HCT116 (cell line): ENCODE measurements at regions not wholly inside any gene's neighbourhood (a gene's known extent, or its start where the extent isn't known, plus 50 kb on each side); places are given as distances from the start of the nearest gene placed in this dataset.

Experiments
- ATAC-seq: fragments of 200-7000 bp; cut with Tn5 transposase; 2 replicates; pipeline ENCODE4 v1.9.1; 2020; ENCODE audit warnings: mild to moderate bottlenecking, moderate library complexity
- BruUV-seq: library from RNA; stranded (reverse); fragments of 400-500 nt; replicated peaks from 2 replicates; lab custom pipeline; 2021; lab: Mats Ljungman, UMichigan
- CTCF ChIA-PET: fragments of 300-600 bp; sonication (Branson Sonifier 250); formaldehyde crosslinking; loops from one replicate; lab custom pipeline; 2021; ENCODE audit warnings: antibody characterized with exemption; lab: Charles Lee
- POLR2A ChIA-PET: fragments of 300-600, 350-600 bp; sonication (Branson Sonifier 250); formaldehyde crosslinking; loops from one replicate; lab custom pipeline; 2021; ENCODE audit warnings: antibody characterized with exemption; lab: Charles Lee
- RAD21 ChIA-PET, 2 experiments: fragments of 300-600 bp; sonication (Branson Sonifier 250); formaldehyde crosslinking; loops; one replicate each; lab custom pipeline; 2023; ENCODE audit warnings: low total read pairs in 2 of 2; ENCODE audit not compliant: uncharacterized antibody in 2 of 2, unreplicated experiment in 2 of 2, low non-redundant PET in 1 of 2; lab: Charles Lee
- DNase-seq: peaks from one replicate; pipeline ENCODE4 v3.0.0-alpha.2; 2010; ENCODE audit warnings: low read depth, low spot score
- H2AFZ ChIP-seq: fragments of 200-600 bp; shearing (Covaris generic), sonication (generic); 2 replicates; pipeline ENCODE4 v1.6.1; 2017; ENCODE audit warnings: low read depth, mixed run types, mixed read lengths, antibody characterized with exemption, low read length; ENCODE audit not compliant: poor library complexity, severe bottlenecking
- H3K27ac ChIP-seq: 2 replicates; pipeline ENCODE4 v1.5.1; 2012; ENCODE audit warnings: low read depth, low read length
- H3K27me3 ChIP-seq: fragments of 200-600 bp; sonication (generic); 2 replicates; pipeline ENCODE4 v1.6.1; 2016; ENCODE audit warnings: mixed run types, low read length, mixed read lengths; ENCODE audit not compliant: insufficient read depth
- H3K36me3 ChIP-seq, 2 experiments: fragments of 200-500 bp in 1 of 2; fragments of 200-600 bp in 1 of 2; sonication (Bioruptor generic) in 1 of 2; sonication (generic) in 1 of 2; 2 replicates each; pipeline versions ENCODE4 v1.5.1 to v1.6.1; 2014 to 2016; ENCODE audit warnings: low read length in 2 of 2, inconsistent platforms in 1 of 2, mixed read lengths in 1 of 2, mixed run types in 1 of 2; ENCODE audit not compliant: insufficient read depth in 2 of 2, control insufficient read depth in 1 of 2
- H3K4me1 ChIP-seq, 2 experiments: fragments of 200-600 bp in 1 of 2; sonication (generic) in 1 of 2; 2 replicates each; pipeline versions ENCODE4 v1.5.1 to v1.6.1; 2012 to 2017; ENCODE audit warnings: low read length in 2 of 2, inconsistent platforms in 1 of 2, mild to moderate bottlenecking in 1 of 2, mixed read lengths in 1 of 2, mixed run types in 1 of 2, moderate library complexity in 1 of 2; ENCODE audit not compliant: insufficient read depth in 2 of 2, control insufficient read depth in 1 of 2
- H3K4me2 ChIP-seq: fragments of 200-600 bp; sonication (generic); 2 replicates; pipeline ENCODE4 v1.6.1; 2017; ENCODE audit warnings: mixed run types, low read length, mixed read lengths
- H3K4me3 ChIP-seq, 2 experiments: fragments of 200-600 bp in 1 of 2; sonication (generic) in 1 of 2; replicated peaks in 1 of 2; 2 replicates each; pipeline ENCODE4 v1.5.1; 2011 to 2016; ENCODE audit warnings: low read length in 2 of 2, control low read depth in 1 of 2, low read depth in 1 of 2, mild to moderate bottlenecking in 1 of 2, mixed read lengths in 1 of 2, mixed run types in 1 of 2
- H3K79me2 ChIP-seq: fragments of 200-600 bp; sonication (generic); 2 replicates; pipeline ENCODE4 v1.6.1; 2017; ENCODE audit warnings: mild to moderate bottlenecking, mixed run types, low read length, moderate library complexity, mixed read lengths; ENCODE audit not compliant: insufficient read depth
- H3K9ac ChIP-seq: fragments of 200-600 bp; sonication (generic); 2 replicates; pipeline ENCODE4 v1.6.1; 2016; ENCODE audit warnings: low read length, mixed read lengths
- H3K9me2 ChIP-seq: fragments of 200-600 bp; sonication (generic), shearing (Covaris generic); 2 replicates; pipeline ENCODE4 v1.6.1; 2017; ENCODE audit warnings: mixed run types, mild to moderate bottlenecking, moderate library complexity; ENCODE audit not compliant: insufficient read depth
- H3K9me3 ChIP-seq, 2 experiments: fragments of 200-500 bp in 1 of 2; fragments of 200-600 bp in 1 of 2; sonication (Bioruptor generic) in 1 of 2; sonication (generic) in 1 of 2; 2 replicates each; pipeline ENCODE4 v1.6.1; 2014 to 2017; ENCODE audit warnings: low read length in 2 of 2, mixed read lengths in 2 of 2, inconsistent platforms in 1 of 2, low read depth in 1 of 2, mild to moderate bottlenecking in 1 of 2, mixed run types in 1 of 2, moderate library complexity in 1 of 2; ENCODE audit not compliant: control insufficient read depth in 1 of 2, insufficient read depth in 1 of 2
- H4K20me1 ChIP-seq: fragments of 200-600 bp; sonication (generic), shearing (Covaris generic); 2 replicates; pipeline ENCODE4 v1.6.1; 2017; ENCODE audit warnings: mixed run types, mild to moderate bottlenecking, moderate library complexity; ENCODE audit not compliant: insufficient read depth
- FOSL1 ChIP-seq: IDR thresholded peaks from 2 replicates; pipeline ENCODE4 v1.6.1; 2012; ENCODE audit warnings: low read depth
- POLR2A ChIP-seq: IDR thresholded peaks from 2 replicates; pipeline ENCODE4 v1.7.0; 2011; ENCODE audit warnings: borderline replicate concordance; ENCODE audit not compliant: insufficient read depth, insufficient read length; ENCODE audit errors: extremely low read depth
- POLR2AphosphoS5 ChIP-seq: IDR thresholded peaks from 2 replicates; pipeline ENCODE4 v1.6.1; 2011; ENCODE audit warnings: mild to moderate bottlenecking, low read depth, low read length, moderate library complexity
- SIN3A ChIP-seq: IDR thresholded peaks from 2 replicates; pipeline ENCODE4 v1.6.1; 2012; ENCODE audit warnings: low read depth
- SP1 ChIP-seq: IDR thresholded peaks from 2 replicates; pipeline ENCODE4 v1.6.1; 2012; ENCODE audit warnings: low read depth
- SRF ChIP-seq: IDR thresholded peaks from 2 replicates; pipeline ENCODE4 v1.6.1; 2012; ENCODE audit warnings: low read depth
- TCF7L2 ChIP-seq: IDR thresholded peaks from 2 replicates; pipeline ENCODE4 v1.7.0; 2011; ENCODE audit warnings: borderline replicate concordance, inconsistent platforms; ENCODE audit not compliant: insufficient read depth, insufficient read length; ENCODE audit errors: extremely low read depth
- ZNF274 ChIP-seq: fragments of 200-500 bp; sonication (Bioruptor generic); IDR thresholded peaks from 2 replicates; pipeline ENCODE4 v1.6.1; 2014; ENCODE audit warnings: mild to moderate bottlenecking, low read depth, low read length, inconsistent platforms
- intact Hi-C: fragments of 100-400 bp; cut with micrococcal nuclease; formaldehyde crosslinking; loops from 2 replicates; pipeline ENCODE4 v1.10.0; 2022
- TF ChIP-seq, protein P1 (sequence below): IDR thresholded peaks from 2 replicates; pipeline ENCODE4 v1.6.1; 2011; ENCODE audit warnings: mild to moderate bottlenecking, low read length, moderate library complexity; ENCODE audit not compliant: insufficient replicate concordance; ENCODE audit errors: extremely low read depth
- TF ChIP-seq, protein P2 (sequence below): IDR thresholded peaks from 2 replicates; pipeline ENCODE4 v1.6.1; 2012

DNA sequence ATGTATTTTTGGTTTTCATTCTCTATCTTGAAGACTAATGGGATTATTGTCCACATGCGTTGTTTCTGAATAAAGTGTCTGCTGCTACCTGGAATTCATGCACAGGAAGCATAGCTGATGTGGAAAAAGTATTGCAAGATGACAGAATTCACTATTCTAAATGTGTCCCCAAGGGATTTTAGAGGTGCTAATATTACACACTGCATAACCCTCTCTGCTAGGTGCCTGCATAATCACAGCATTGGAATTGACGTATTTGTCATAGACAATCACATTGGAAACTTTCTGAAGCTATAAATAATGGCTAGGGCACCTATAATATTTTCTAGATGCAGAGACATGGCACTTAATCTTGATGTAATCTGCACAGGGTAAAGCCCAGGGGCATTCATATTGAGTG is 496.1 kb downstream of the JRKL start:
- Histone ChIP-seq H3K9me3 (peaks cover 6 to 9% of the 10 kb centered on the region in 2 experiments; a peak in 2 of 4 replicates), H3K27me3 (no peaks in the 10 kb centered on the region), H3K4me2 (no peak overlapping the region), H2AFZ (no peak overlapping the region), H3K27ac (no peak overlapping the region), H4K20me1 (no peaks in the 10 kb centered on the region), H3K9ac (no peak overlapping the region), H3K9me2 (no peaks in the 10 kb centered on the region), H3K79me2 (no peaks in the 10 kb centered on the region), H3K4me3 (no peak overlapping the region), H3K4me1 (no peaks in the 10 kb centered on the region), H3K36me3 (no peaks in the 10 kb centered on the region)
- ChIA-PET POLR2A (no interaction called here), RAD21 (no interaction called here), CTCF (no interaction called here)
- TF ChIP-seq SIN3A = no peak
- TF ChIP-seq SP1 = no peak
- TF ChIP-seq SRF = no peak
- TF ChIP-seq, protein P1, sequence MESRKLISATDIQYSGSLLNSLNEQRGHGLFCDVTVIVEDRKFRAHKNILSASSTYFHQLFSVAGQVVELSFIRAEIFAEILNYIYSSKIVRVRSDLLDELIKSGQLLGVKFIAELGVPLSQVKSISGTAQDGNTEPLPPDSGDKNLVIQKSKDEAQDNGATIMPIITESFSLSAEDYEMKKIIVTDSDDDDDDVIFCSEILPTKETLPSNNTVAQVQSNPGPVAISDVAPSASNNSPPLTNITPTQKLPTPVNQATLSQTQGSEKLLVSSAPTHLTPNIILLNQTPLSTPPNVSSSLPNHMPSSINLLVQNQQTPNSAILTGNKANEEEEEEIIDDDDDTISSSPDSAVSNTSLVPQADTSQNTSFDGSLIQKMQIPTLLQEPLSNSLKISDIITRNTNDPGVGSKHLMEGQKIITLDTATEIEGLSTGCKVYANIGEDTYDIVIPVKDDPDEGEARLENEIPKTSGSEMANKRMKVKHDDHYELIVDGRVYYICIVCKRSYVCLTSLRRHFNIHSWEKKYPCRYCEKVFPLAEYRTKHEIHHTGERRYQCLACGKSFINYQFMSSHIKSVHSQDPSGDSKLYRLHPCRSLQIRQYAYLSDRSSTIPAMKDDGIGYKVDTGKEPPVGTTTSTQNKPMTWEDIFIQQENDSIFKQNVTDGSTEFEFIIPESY = no peak
- no peak for TF ChIP-seq POLR2A
- no peak for TF ChIP-seq TCF7L2
- no peak for TF ChIP-seq ZNF274
- no peak for TF ChIP-seq FOSL1
- TF ChIP-seq, protein P2, sequence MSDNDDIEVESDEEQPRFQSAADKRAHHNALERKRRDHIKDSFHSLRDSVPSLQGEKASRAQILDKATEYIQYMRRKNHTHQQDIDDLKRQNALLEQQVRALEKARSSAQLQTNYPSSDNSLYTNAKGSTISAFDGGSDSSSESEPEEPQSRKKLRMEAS = no peak
- no peak for TF ChIP-seq POLR2AphosphoS5
- no TSS peak for BruUV-seq
- intact Hi-C loops = no loop called here
- no peak for DNase-seq
- ATAC-seq = no peak
